GM23248 (cell line): ENCODE measurements at regions not wholly inside any gene's neighbourhood (a gene's known extent, or its start where the extent isn't known, plus 50 kb on each side); places are given as distances from the start of the nearest gene placed in this dataset.

Experiments
- DNase-seq: peaks from one replicate; pipeline ENCODE4 v3.0.0-alpha.2; 2015
- H2AFZ ChIP-seq: fragments of 200-600 bp; sonication (generic); 2 replicates; pipeline ENCODE4 v1.6.1; 2016; ENCODE audit warnings: antibody characterized with exemption
- H3F3A ChIP-seq: fragments of 200-600 bp; sonication (generic); 2 replicates; pipeline ENCODE4 v1.6.1; 2016; ENCODE audit warnings: mild to moderate bottlenecking, antibody characterized with exemption, mixed run types; ENCODE audit not compliant: insufficient read depth
- H3K27ac ChIP-seq: fragments of 200-600 bp; sonication (generic); 2 replicates; pipeline ENCODE4 v1.5.1; 2016; ENCODE audit warnings: mild to moderate bottlenecking
- H3K27me3 ChIP-seq: fragments of 200-600 bp; sonication (generic); replicated peaks from 2 replicates; pipeline ENCODE4 v1.6.1; 2016; ENCODE audit warnings: mild to moderate bottlenecking; ENCODE audit not compliant: insufficient read depth
- H3K36me3 ChIP-seq: fragments of 200-600 bp; sonication (generic); 2 replicates; pipeline ENCODE4 v1.6.1; 2016; ENCODE audit warnings: low read depth, mild to moderate bottlenecking
- H3K4me1 ChIP-seq: fragments of 200-600 bp; sonication (generic); 2 replicates; pipeline ENCODE4 v1.6.1; 2016; ENCODE audit warnings: mild to moderate bottlenecking; ENCODE audit not compliant: insufficient read depth
- H3K4me2 ChIP-seq: fragments of 200-600 bp; sonication (generic); one replicate; pipeline ENCODE4 v1.6.1; 2016; ENCODE audit warnings: mild to moderate bottlenecking; ENCODE audit not compliant: unreplicated experiment
- H3K4me3 ChIP-seq: fragments of 200-600 bp; sonication (generic); 2 replicates; pipeline ENCODE4 v1.5.1; 2016; ENCODE audit warnings: mild to moderate bottlenecking
- H3K79me2 ChIP-seq: fragments of 200-600 bp; sonication (generic); 2 replicates; pipeline ENCODE4 v1.6.1; 2016; ENCODE audit warnings: mild to moderate bottlenecking; ENCODE audit not compliant: insufficient read depth
- H3K9ac ChIP-seq: fragments of 200-600 bp; sonication (generic); 2 replicates; pipeline ENCODE4 v1.6.1; 2016; ENCODE audit warnings: mild to moderate bottlenecking
- H3K9me2 ChIP-seq: fragments of 200-600 bp; sonication (generic); 2 replicates; pipeline ENCODE4 v1.6.1; 2016; ENCODE audit warnings: mixed run types, mild to moderate bottlenecking, moderate library complexity; ENCODE audit not compliant: insufficient read depth
- H3K9me3 ChIP-seq: fragments of 200-600 bp; sonication (generic); one replicate; pipeline ENCODE4 v1.6.1; 2017; ENCODE audit warnings: low read depth
- H4K20me1 ChIP-seq: fragments of 200-600 bp; sonication (generic); 2 replicates; pipeline ENCODE4 v1.6.0; 2016; ENCODE audit not compliant: insufficient read depth
- EZH2 ChIP-seq: fragments of 200-600 bp; sonication (generic); IDR thresholded peaks from 2 replicates; pipeline ENCODE4 v1.6.1; 2018; ENCODE audit warnings: antibody characterized with exemption, mild to moderate bottlenecking; ENCODE audit not compliant: insufficient read depth, poor library complexity, severe bottlenecking
- EZH2phosphoT487 ChIP-seq: fragments of 200-600 bp; sonication (generic); IDR thresholded peaks from 2 replicates; pipeline ENCODE4 v1.6.1; 2018; ENCODE audit warnings: antibody characterized with exemption, moderate library complexity, mild to moderate bottlenecking, low read depth; ENCODE audit not compliant: insufficient read depth
- WGBS, 2 experiments: methylation state at CpG; one replicate each; pipeline ENCODE4 v1.1.6; 2015 to 2017; ENCODE audit warnings: low lambda C conversion rate in 2 of 2, low coverage in 1 of 2; ENCODE audit errors: missing lambda C conversion rate in 2 of 2; 5-methylcytosine and 5-hydroxymethylcytosine counted together
- in situ Hi-C: fragments of 300-500 bp; cut with MboI; formaldehyde crosslinking; loops from 2 replicates; pipeline ENCODE4 v1.15.0; 2020

- H3K79me2 ChIP-seq, result no peaks in the 10 kb centered on the region
- peaks cover 8% of the 10 kb centered on the region; the same call in 1 of the 2 replicates for H3F3A ChIP-seq
- 77 to 79% methylated on average over 11 of the region's 11 CpGs for WGBS, 2 experiments
- no peak overlapping the region for H2AFZ ChIP-seq
- in situ Hi-C loops, result no loop called here
- H4K20me1 ChIP-seq, result no peaks in the 10 kb centered on the region
- no peak for DNase-seq
- H3K9me3 ChIP-seq, result no peaks in the 10 kb centered on the region
- no peak overlapping the region for H3K4me3 ChIP-seq
- H3K27ac ChIP-seq, result no peak overlapping the region
- H3K4me2 ChIP-seq, result no peak overlapping the region
- no peak overlapping the region for H3K9ac ChIP-seq
- TF ChIP-seq EZH2phosphoT487 (no peak), EZH2 (no peak)
- peaks cover 5% of the 10 kb centered on the region; the same call in 1 of the 2 replicates for H3K27me3 ChIP-seq
- no peaks in the 10 kb centered on the region for H3K9me2 ChIP-seq
- H3K4me1 ChIP-seq, result peaks cover 12% of the 10 kb centered on the region
- no peaks in the 10 kb centered on the region for H3K36me3 ChIP-seq
These were observed 56.4 kb upstream of the BOD1 start for GRCh38 chr5:173672891-173673290.

GRCh38 chr5:173673295-173674101 lies 57.0 kb upstream of the BOD1 start:
- Histone ChIP-seq H3K9me3 (no peaks in the 10 kb centered on the region), H3K9ac (no peak overlapping the region), H3K4me3 (no peak overlapping the region), H3K79me2 (no peaks in the 10 kb centered on the region), H3K4me1 (peaks cover 12% of the 10 kb centered on the region), H4K20me1 (no peaks in the 10 kb centered on the region), H3K36me3 (no peaks in the 10 kb centered on the region), H3K9me2 (no peaks in the 10 kb centered on the region), H3F3A (peaks cover 8% of the 10 kb centered on the region; the same call in 1 of the 2 replicates), H3K27me3 (peaks cover 5% of the 10 kb centered on the region; the same call in 1 of the 2 replicates), H2AFZ (no peak overlapping the region), H3K4me2 (no peak overlapping the region), H3K27ac (no peak overlapping the region)
- TF ChIP-seq EZH2phosphoT487 (no peak), EZH2 (no peak)
- DNase-seq, result no peak
- 47 to 50% methylated on average over 16 of the region's 16 CpGs for WGBS, 2 experiments
- in situ Hi-C loops, result no loop called here

DNA sequence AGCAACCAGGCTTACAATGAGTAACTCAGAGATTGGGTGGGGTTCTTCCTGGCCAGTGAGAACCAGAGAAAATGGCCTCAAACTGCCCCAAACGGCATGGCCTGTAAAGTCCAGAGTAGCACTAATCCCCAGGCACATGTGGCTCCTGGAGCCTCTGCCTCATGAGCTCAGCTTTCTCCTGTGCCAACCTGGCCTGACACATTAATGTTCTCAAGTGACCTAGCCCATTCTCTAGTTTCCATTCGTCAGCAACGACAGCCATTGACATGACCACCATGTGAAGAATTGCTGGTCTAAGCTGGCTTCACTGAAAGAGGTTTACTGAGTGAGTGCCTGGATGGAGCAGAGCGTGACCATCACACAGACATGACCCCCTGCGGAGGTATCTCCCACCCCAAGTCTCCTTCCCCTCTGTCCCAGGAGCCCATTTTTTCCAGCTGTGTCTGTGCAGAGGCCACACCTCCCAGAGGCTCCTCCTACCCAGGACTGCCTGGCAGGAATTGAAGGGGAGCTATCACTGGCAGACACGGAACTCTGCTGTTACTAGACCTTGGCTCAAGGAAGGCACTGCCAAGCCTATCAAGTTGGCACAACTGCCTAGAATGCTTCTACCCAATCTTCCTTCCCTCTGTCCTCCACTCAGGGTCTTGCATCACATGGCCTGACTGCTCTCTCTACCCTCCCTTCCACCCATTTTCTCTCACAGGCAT lies 59.0 kb upstream of the BOD1 start:
- Histone ChIP-seq H3K4me3 (no peak overlapping the region), H3K9me3 (no peaks in the 10 kb centered on the region), H3K27ac (no peak overlapping the region), H3K27me3 (peaks cover 5% of the 10 kb centered on the region; the same call in 1 of the 2 replicates), H4K20me1 (no peaks in the 10 kb centered on the region), H3K79me2 (no peaks in the 10 kb centered on the region), H3K4me1 (peaks cover 10% of the 10 kb centered on the region), H3K36me3 (no peaks in the 10 kb centered on the region), H3K9ac (no peak overlapping the region), H2AFZ (no peak overlapping the region), H3K4me2 (no peak overlapping the region), H3K9me2 (no peaks in the 10 kb centered on the region), H3F3A (peaks cover under 1% of the 10 kb centered on the region; the same call in 1 of the 2 replicates)
- 51 to 55% methylated on average over 6 of the region's 6 CpGs for WGBS, 2 experiments
- in situ Hi-C loops, result no loop called here
- TF ChIP-seq EZH2phosphoT487 (no peak), EZH2 (no peak)
- no peak for DNase-seq

GRCh38 chr5:173676375-173676774 lies 59.9 kb upstream of the BOD1 start:
- no peak for DNase-seq
- Histone ChIP-seq H3K4me2 (no peak overlapping the region), H3K4me3 (no peak overlapping the region), H3K9me2 (no peaks in the 10 kb centered on the region), H3K36me3 (no peaks in the 10 kb centered on the region), H3K9ac (no peak overlapping the region), H3F3A (no peaks in the 10 kb centered on the region), H2AFZ (no peak overlapping the region), H3K4me1 (peaks cover under 1% of the 10 kb centered on the region; the same call in 1 of the 2 replicates), H3K27ac (no peak overlapping the region), H3K9me3 (no peaks in the 10 kb centered on the region), H4K20me1 (no peaks in the 10 kb centered on the region), H3K79me2 (no peaks in the 10 kb centered on the region), H3K27me3 (peaks cover 5% of the 10 kb centered on the region; the same call in 1 of the 2 replicates)
- TF ChIP-seq EZH2 (no peak), EZH2phosphoT487 (no peak)
- 82 to 90% methylated on average over 2 of the region's 2 CpGs for WGBS, 2 experiments
- in situ Hi-C loops, result no loop called here
